NCI-H2227 treated with DMSO at 0.1 percent for 48 hours (cell line): ENCODE measurements at regions not wholly inside any gene's neighbourhood (a gene's known extent, or its start where the extent isn't known, plus 50 kb on each side); places are given as distances from the start of the nearest gene placed in this dataset.
A peak's percentile ranks its signal among the peaks of the same experiment; 100 is the strongest.

ENCODE experiments used
- DNase-seq: peaks from one replicate; lab custom pipeline; 2025; lab: John Stamatoyannopoulos, UW

DNA sequence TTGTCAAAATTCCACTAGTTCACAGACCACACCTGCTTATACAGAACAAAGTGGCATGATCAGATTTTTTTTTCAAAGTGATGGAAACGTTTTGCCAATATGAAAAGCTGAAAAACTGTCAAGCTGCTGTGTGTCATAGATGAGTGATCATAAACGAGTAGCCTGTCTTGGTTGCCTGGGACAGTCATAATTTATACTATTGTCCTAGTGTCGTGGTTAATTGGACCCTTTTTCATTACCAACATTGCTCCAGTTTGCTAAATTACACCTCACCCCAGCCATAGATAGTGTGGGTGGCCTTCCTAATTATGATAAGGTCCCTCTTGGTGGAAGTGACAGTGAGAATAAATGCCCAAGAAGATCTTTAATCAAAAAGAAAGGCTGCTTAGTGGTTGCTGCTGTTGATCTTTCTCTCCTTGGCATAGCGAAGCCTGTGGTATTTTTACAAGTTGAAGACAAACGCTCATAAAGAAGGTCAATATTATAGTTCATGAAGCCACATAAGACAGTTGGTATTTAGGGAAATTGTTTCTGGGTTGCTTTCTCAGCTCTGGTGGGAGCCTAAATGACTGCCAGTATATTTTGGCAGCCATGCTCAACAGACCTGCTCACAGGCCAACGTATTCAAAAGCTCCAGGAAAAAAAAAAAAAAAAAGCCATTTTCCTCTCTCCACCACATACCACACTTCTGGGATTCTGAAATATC, 478.1 kb downstream of the PLA2G4A start:
- DNase-seq, result peak; percentile 13

DNA sequence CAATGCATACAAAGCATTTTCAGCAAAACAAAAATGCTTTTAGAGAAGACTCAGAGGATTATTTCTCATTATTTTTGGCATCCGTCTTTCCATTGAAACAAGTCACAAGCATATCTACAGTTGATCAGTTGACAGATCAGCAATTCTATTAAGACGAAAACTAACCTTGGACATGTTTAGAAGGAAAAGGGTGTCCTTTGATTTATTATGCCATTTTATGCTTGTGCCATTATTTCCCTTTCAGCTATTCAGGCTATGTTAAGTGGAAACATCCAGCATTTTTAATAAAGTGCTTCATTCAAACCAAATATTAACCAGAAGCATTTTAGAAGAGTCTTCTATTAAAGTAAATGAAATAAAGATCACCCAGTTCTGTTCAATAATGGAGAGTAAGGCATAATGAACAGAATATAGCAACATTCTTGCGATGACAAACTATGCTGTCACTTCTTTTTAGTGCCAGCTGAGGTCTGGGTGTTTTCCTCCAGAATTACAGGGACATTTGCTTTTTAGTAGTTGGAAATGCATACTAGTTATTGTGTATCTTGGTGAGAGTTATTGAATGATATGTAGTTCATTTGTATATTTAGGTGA, 481.4 kb downstream of the PLA2G4A start:
- no peak for DNase-seq

- peak; percentile 10 for DNase-seq
Measured at GRCh38 chr1:187313115-187313514, 484.4 kb downstream of the PLA2G4A start.

- DNase-seq, result no peak
Measured at GRCh38 chr1:187326557-187326956, 497.8 kb downstream of the PLA2G4A start.

DNA sequence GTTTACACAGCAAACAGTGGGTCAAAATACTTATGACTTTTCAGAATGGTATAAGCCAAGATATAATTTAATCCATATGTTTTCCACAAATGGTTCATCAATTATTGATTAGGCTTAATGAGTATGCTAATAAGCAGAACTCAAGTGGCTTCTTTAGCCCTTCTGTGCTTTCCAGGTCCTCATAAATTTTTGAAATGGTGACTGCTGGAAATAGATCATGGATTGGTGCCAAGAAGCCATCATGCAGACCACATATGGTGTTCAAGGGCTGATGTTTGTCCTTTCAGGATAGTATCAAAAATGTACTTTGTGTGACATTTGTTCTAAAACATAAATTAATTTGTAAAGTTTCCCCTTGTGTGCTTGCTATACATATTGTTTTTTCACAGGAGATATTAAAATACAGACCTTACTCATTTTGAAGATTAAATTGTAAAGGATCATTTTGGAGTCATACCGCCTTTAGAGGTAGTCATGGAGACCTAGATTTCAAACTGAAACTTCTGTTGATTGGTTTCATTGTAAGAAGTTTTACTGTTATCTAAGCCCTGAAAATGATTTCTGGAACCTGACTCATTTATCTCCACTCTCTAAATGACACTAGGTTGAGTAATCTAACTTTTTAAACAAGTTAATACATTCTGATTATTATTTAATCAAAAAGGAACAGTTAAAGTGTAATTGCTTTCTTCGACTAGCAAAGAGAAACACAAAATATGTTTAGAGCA, 507.9 kb downstream of the PLA2G4A start:
- no peak for DNase-seq

DNA sequence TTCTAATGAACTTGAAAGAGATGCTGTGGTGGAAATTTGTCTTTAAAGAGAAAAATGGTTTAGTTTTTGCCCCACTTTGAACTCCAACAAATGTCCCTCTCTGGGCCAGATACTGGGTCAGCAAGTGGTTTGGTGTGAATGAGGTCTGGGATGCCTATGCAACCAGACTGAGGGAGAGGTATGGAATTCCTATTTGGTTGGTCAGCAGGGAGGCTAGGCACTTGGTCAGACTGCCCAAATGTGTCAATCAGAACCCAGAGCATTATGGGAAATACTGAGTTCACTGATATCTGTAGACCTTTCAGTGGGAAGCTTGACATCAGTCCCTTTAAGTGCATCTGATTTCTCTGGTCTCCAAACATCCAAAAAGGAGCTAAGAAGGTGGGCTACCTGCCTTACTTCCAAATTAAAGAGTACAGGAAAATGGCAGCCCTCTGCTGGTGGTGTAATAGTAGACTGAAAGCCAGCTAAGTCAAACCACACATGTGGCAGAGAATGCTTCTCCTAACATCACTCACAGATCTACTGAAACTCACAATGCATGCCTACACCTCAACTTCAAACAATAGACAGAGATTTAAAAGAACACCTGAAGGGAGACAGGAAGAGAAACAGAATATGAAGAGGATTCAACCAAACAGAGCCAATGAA, 510.1 kb downstream of the PLA2G4A start:
- DNase-seq, result no peak

GRCh38 chr1:187342495-187342894, 513.7 kb downstream of the PLA2G4A start:
- DNase-seq, result no peak

- no peak for DNase-seq
Measured at GRCh38 chr1:187374082-187374481, 545.3 kb downstream of the PLA2G4A start.

GRCh38 chr1:187374742-187375141, 546.0 kb downstream of the PLA2G4A start:
- DNase-seq, result no peak

- no peak for DNase-seq
Measured at GRCh38 chr1:187383366-187383765, 554.6 kb downstream of the PLA2G4A start.

DNA sequence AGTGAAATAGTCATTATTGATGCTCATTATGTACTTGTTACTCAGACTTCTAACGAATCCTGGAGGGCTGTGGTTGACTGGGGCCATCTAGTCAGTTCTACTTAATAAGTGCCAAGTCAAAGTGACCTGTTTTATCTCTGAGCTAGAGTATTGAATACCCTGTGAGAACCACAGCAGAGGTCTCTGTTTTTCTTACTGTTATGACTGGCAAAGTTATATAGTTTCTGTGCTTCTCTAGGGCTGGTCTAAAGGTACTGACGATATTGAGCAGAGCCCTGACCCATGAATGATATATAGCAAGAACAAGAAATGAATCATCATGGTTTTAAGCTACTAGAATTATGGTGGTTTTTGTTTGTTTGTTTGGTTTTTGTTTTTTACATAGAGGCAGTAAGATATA, 555.8 kb downstream of the PLA2G4A start:
- no peak for DNase-seq

GRCh38 chr1:187390215-187390818, 561.6 kb downstream of the PLA2G4A start:
- DNase-seq, result no peak

GRCh38 chr1:187396226-187396625, 567.5 kb downstream of the PLA2G4A start:
- no peak for DNase-seq

GRCh38 chr1:187396929-187397796, 568.4 kb downstream of the PLA2G4A start:
- no peak for DNase-seq

DNA sequence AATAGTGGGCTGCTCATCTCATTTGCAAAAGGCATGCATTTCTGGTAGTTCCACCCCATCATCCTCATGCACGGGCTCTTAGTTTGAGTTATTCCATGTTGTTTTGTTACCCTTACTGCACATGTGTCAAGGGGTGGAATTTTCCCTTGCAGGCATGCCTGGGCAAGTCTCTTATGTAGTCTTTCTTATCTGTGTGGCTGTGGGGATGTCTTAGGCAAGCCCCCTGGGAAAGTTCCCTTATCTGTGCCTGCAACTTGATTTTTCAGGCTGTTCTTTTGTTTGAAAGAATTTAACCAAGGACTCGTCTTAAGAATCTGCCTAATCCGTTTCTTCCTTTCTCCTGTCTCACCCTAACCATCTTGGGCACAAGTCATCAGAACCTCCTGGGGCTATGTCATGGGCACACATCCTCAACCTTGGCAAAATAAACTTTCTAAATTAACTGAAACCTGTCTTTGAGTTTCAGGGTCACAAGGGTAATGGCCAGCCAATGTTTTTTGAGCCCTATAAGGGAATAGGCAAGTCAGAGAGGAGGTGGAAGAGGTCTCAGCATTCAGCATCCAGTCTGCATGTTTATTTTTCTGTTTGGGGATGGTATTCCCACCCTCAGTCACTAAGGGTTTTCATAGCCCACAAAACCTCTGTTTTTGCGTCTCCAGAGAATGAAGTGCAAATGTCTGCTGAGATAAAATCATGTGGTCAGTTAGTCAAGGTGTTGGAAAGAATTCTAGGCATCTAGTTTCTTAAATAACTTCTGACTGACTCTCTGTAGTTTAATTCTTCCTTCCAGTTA, 579.7 kb downstream of the PLA2G4A start:
- DNase-seq, result no peak

GRCh38 chr1:187409341-187409740, 580.6 kb downstream of the PLA2G4A start:
- DNase-seq, result no peak

GRCh38 chr1:187411118-187411517, 582.4 kb downstream of the PLA2G4A start:
- no peak for DNase-seq

DNA sequence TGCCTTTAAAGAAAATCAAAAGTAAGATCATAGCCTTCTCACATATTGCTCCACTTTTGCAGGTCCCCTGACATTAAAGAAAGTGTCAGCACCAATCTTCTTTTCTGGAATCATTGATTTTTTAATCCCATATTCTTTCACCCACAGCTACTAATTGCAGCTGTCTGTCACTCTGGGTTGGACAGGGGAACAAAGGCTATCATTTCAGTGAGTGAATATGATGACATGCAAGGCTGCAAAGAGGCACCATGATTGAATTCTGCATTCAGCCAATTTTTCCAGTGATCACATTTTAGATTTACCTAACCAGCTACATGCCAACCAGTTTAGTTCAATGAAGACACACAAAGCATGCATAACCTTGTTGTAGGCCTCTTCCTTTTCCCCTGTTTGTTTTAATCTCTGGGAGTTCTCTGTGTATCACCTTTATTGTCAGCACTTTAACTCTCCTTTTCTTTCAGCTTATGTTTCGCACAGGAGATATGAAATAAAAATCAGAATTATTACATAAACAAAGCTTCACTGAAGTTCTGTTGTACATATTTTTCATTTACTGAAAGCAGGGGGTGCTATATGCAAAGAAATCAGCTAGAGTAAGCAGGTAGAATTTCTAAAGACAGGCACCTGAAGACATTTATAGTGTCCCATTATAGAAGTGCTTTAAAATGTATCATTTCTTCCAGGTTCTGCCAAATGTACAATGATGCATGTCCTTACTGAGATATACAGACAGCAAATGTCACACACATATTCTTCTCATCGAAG, 584.8 kb downstream of the PLA2G4A start:
- DNase-seq, result peak; percentile 87

GRCh38 chr1:187415065-187415464, 586.3 kb downstream of the PLA2G4A start:
- DNase-seq, result no peak

- DNase-seq, result no peak
Measured at GRCh38 chr1:187417520-187417919, 588.8 kb downstream of the PLA2G4A start.
